ENCODE measurements at regions not wholly inside any gene's neighbourhood (a gene's known extent, or its start where the extent isn't known, plus 50 kb on each side); places are given as distances from the start of the nearest gene placed in this dataset.

- H3K36me3 Mint-ChIP-seq (ENCODE audit: insufficient read depth, unreplicated experiment) = no peaks in the 10 kb centered on the region
- no peaks in the 10 kb centered on the region for H3K9me3 Mint-ChIP-seq (ENCODE audit: low read depth, unreplicated experiment)
- no TSS peak for BruUV-seq (replicated peaks)
- intact Hi-C loops (cut with micrococcal nuclease; ENCODE audit: unreplicated experiment) = no loop called here
- DNase-seq = no peak
- CTCF ChIA-PET = interaction anchor here (0.7 to 1.0 kb wide), 2 partner anchors 10 to 93 kb away, joined by 7 to 8 read pairs; no protein-coding TSS in a partner anchor
- no peaks in the 10 kb centered on the region for H3K27me3 Mint-ChIP-seq (ENCODE audit: unreplicated experiment)
- H3K4me3 Mint-ChIP-seq (ENCODE audit: low read depth, unreplicated experiment) = no peak overlapping the region
- TF ChIP-seq CTCF (IDR thresholded peaks at IDR 0.05; ENCODE audit: unreplicated experiment) = no peak
- no peaks in the 10 kb centered on the region for H3K4me1 Mint-ChIP-seq (ENCODE audit: low read depth, unreplicated experiment)
- no peak overlapping the region for H3K27ac Mint-ChIP-seq (ENCODE audit: unreplicated experiment)
Observed at GRCh38 chr11:70493089-70493474, 94.8 kb downstream of the CTTN start.

- Mint-ChIP-seq H3K9me3 (ENCODE audit: low read depth, unreplicated experiment) (no peaks in the 10 kb centered on the region), H3K4me3 (ENCODE audit: low read depth, unreplicated experiment) (no peak overlapping the region), H3K4me1 (ENCODE audit: low read depth, unreplicated experiment) (no peaks in the 10 kb centered on the region), H3K27me3 (ENCODE audit: unreplicated experiment) (no peaks in the 10 kb centered on the region), H3K36me3 (ENCODE audit: insufficient read depth, unreplicated experiment) (peaks cover 5% of the 10 kb centered on the region), H3K27ac (ENCODE audit: unreplicated experiment) (no peak overlapping the region)
- no peak for DNase-seq
- no TSS peak for BruUV-seq (replicated peaks)
- no peak for TF ChIP-seq CTCF (IDR thresholded peaks at IDR 0.05; ENCODE audit: unreplicated experiment)
- intact Hi-C loops (cut with micrococcal nuclease; ENCODE audit: unreplicated experiment) = no loop called here
- CTCF ChIA-PET = interaction anchor here (1.0 kb wide), 1 partner anchor 11 kb away, joined by 8 read pairs; no protein-coding TSS in a partner anchor
Observed at GRCh38 chr11:70493891-70494290, 95.6 kb downstream of the CTTN start.

GRCh38 chr11:70494559-70495350 is 96.4 kb downstream of the CTTN start:
- Mint-ChIP-seq H3K4me3 (ENCODE audit: low read depth, unreplicated experiment) (no peak overlapping the region), H3K27ac (ENCODE audit: unreplicated experiment) (no peak overlapping the region), H3K9me3 (ENCODE audit: low read depth, unreplicated experiment) (no peaks in the 10 kb centered on the region), H3K4me1 (ENCODE audit: low read depth, unreplicated experiment) (no peaks in the 10 kb centered on the region), H3K36me3 (ENCODE audit: insufficient read depth, unreplicated experiment) (peaks cover 5% of the 10 kb centered on the region), H3K27me3 (ENCODE audit: unreplicated experiment) (no peaks in the 10 kb centered on the region)
- DNase-seq = no peak
- no TSS peak for BruUV-seq (replicated peaks)
- CTCF ChIA-PET = interaction anchor here (0.9 kb wide), 1 partner anchor 561 kb away, joined by 3 read pairs; no protein-coding TSS in a partner anchor
- intact Hi-C loops (cut with micrococcal nuclease; ENCODE audit: unreplicated experiment) = no loop called here
- TF ChIP-seq CTCF (IDR thresholded peaks at IDR 0.05; ENCODE audit: unreplicated experiment) = no peak

- Mint-ChIP-seq H3K9me3 (ENCODE audit: low read depth, unreplicated experiment) (no peaks in the 10 kb centered on the region), H3K27me3 (ENCODE audit: unreplicated experiment) (no peaks in the 10 kb centered on the region), H3K27ac (ENCODE audit: unreplicated experiment) (no peak overlapping the region), H3K4me3 (ENCODE audit: low read depth, unreplicated experiment) (no peak overlapping the region), H3K36me3 (ENCODE audit: insufficient read depth, unreplicated experiment) (peaks cover 5% of the 10 kb centered on the region), H3K4me1 (ENCODE audit: low read depth, unreplicated experiment) (no peaks in the 10 kb centered on the region)
- no peak for TF ChIP-seq CTCF (IDR thresholded peaks at IDR 0.05; ENCODE audit: unreplicated experiment)
- no peak for DNase-seq
- intact Hi-C loops (cut with micrococcal nuclease; ENCODE audit: unreplicated experiment) = no loop called here
- BruUV-seq (replicated peaks) = no TSS peak
- CTCF ChIA-PET = interaction anchor here (0.6 to 0.9 kb wide), 2 partner anchors 560 to 1650 kb away, joined by 3 to 4 read pairs; no protein-coding TSS in a partner anchor
Observed at GRCh38 chr11:70495351-70496310, 97.3 kb downstream of the CTTN start.

Measured in Calu3 (cell line).